ENCODE measurements at regions not wholly inside any gene's neighbourhood (a gene's known extent, or its start where the extent isn't known, plus 50 kb on each side); places are given as distances from the start of the nearest gene placed in this dataset.

- no peak overlapping the region for H2AFZ ChIP-seq (ENCODE audit: insufficient read depth, low read depth, low read length, poor library complexity, severe bottlenecking)
- intact Hi-C loops (cut with micrococcal nuclease): no loop called here
- CTCF ChIA-PET: no interaction called here
- no peak overlapping the region for H3K4me3 ChIP-seq (ENCODE audit: control extremely low read depth in 1 of 5, extremely low read depth in 1 of 5, insufficient read depth in 1 of 5, low read depth in 2 of 5, low read length in 4 of 5)
- peaks cover 0 to 4% (median 0%) of the 10 kb centered on the region in 3 donors for H3K9me3 ChIP-seq (ENCODE audit: control extremely low read depth in 1 of 3, control insufficient read depth in 2 of 3, insufficient read depth in 1 of 3, low read length in 2 of 3)
- Mint-ChIP-seq H3K4me3 (no peak overlapping the region), H3K27me3 (peaks cover 31% of the 10 kb centered on the region), H3K9me3 (ENCODE audit: insufficient read depth) (peaks cover 4% of the 10 kb centered on the region), H3K4me1 (no peaks in the 10 kb centered on the region), H3K27ac (no peak overlapping the region)
- H3K79me2 ChIP-seq (ENCODE audit: control insufficient read depth, insufficient read depth, low read length): no peaks in the 10 kb centered on the region
- H4K20me1 ChIP-seq (ENCODE audit: control insufficient read depth, insufficient read depth, low read length, poor library complexity, severe bottlenecking): no peaks in the 10 kb centered on the region
- ATAC-seq (ENCODE audit: low read depth) (no peak), DNase-seq (no peak)
- H3K9ac ChIP-seq (ENCODE audit: low read length): no peak overlapping the region
- peaks cover 0 to 8% (median 0%) of the 10 kb centered on the region in 4 experiments for H3K27me3 ChIP-seq (replicated peaks in 1 of 4; ENCODE audit: control extremely low read depth in 1 of 4, control insufficient read depth in 3 of 4, insufficient read depth in 4 of 4, low read length in 3 of 4)
- WGBS (ENCODE audit: insufficient coverage): 87% methylated on average over 4 of the region's 4 CpGs
- no peak overlapping the region for H3K4me2 ChIP-seq (replicated peaks; ENCODE audit: low read depth, low read length, poor library complexity, severe bottlenecking)
- POLR2A ChIA-PET: no interaction called here
- TF ChIP-seq CTCF (IDR thresholded peaks at IDR 0.05) (no peak), EZH2 (IDR thresholded peaks at IDR 0.05; ENCODE audit: borderline replicate concordance, insufficient read depth, low read depth, low read length, poor library complexity, severe bottlenecking) (no peak)
- no peaks in the 10 kb centered on the region for H3K4me1 ChIP-seq (ENCODE audit: control insufficient read depth in 2 of 2, insufficient read depth in 2 of 2, low read length in 2 of 2)
- H3K27ac ChIP-seq (ENCODE audit: low read length in 2 of 2): no peak overlapping the region
- no peaks in the 10 kb centered on the region for H3K36me3 ChIP-seq (replicated peaks in 1 of 2; ENCODE audit: control extremely low read depth in 1 of 2, control insufficient read depth in 1 of 2, extremely low read depth in 1 of 2, insufficient read depth in 2 of 2, low read length in 1 of 2)
Measured at GRCh38 chr12:125221602-125222001, 156.4 kb downstream of the AACS start.

- intact Hi-C loops (cut with micrococcal nuclease): no loop called here
- WGBS (ENCODE audit: insufficient coverage): no CpG with 5 or more reads among the region's 3 CpGs
- ATAC-seq (ENCODE audit: low read depth): no peak
- H3K9me3 ChIP-seq (ENCODE audit: control extremely low read depth in 1 of 3, control insufficient read depth in 2 of 3, insufficient read depth in 1 of 3, low read length in 2 of 3): peaks cover 0 to 4% (median 0%) of the 10 kb centered on the region in 3 donors
- Mint-ChIP-seq H3K27me3 (peaks cover 27% of the 10 kb centered on the region), H3K9me3 (ENCODE audit: insufficient read depth) (peaks cover 4% of the 10 kb centered on the region), H3K4me3 (no peak overlapping the region), H3K27ac (no peak overlapping the region), H3K4me1 (no peaks in the 10 kb centered on the region)
- no peaks in the 10 kb centered on the region for H4K20me1 ChIP-seq (ENCODE audit: control insufficient read depth, insufficient read depth, low read length, poor library complexity, severe bottlenecking)
- no peak overlapping the region for H2AFZ ChIP-seq (ENCODE audit: insufficient read depth, low read depth, low read length, poor library complexity, severe bottlenecking)
- H3K36me3 ChIP-seq (replicated peaks in 1 of 2; ENCODE audit: control extremely low read depth in 1 of 2, control insufficient read depth in 1 of 2, extremely low read depth in 1 of 2, insufficient read depth in 2 of 2, low read length in 1 of 2): no peaks in the 10 kb centered on the region
- no peak overlapping the region for H3K9ac ChIP-seq (ENCODE audit: low read length)
- no peak overlapping the region for H3K27ac ChIP-seq (ENCODE audit: low read length in 2 of 2)
- ChIA-PET CTCF (no interaction called here), POLR2A (no interaction called here)
- DNase-seq: no peak
- no peak overlapping the region for H3K4me2 ChIP-seq (replicated peaks; ENCODE audit: low read depth, low read length, poor library complexity, severe bottlenecking)
- TF ChIP-seq EZH2 (IDR thresholded peaks at IDR 0.05; ENCODE audit: borderline replicate concordance, insufficient read depth, low read depth, low read length, poor library complexity, severe bottlenecking): no peak
- TF ChIP-seq CTCF (IDR thresholded peaks at IDR 0.05): no peak
- peaks cover 0 to 8% (median 0%) of the 10 kb centered on the region in 4 experiments for H3K27me3 ChIP-seq (replicated peaks in 1 of 4; ENCODE audit: control extremely low read depth in 1 of 4, control insufficient read depth in 3 of 4, insufficient read depth in 4 of 4, low read length in 3 of 4)
- H3K79me2 ChIP-seq (ENCODE audit: control insufficient read depth, insufficient read depth, low read length): no peaks in the 10 kb centered on the region
- no peak overlapping the region for H3K4me3 ChIP-seq (ENCODE audit: control extremely low read depth in 1 of 5, extremely low read depth in 1 of 5, insufficient read depth in 1 of 5, low read depth in 2 of 5, low read length in 4 of 5)
- H3K4me1 ChIP-seq (ENCODE audit: control insufficient read depth in 2 of 2, insufficient read depth in 2 of 2, low read length in 2 of 2): no peaks in the 10 kb centered on the region
Measured at GRCh38 chr12:125222876-125223275, 157.6 kb downstream of the AACS start.

Data from B cell (primary cell).